ENCODE measurements at regions not wholly inside any gene's neighbourhood (a gene's known extent, or its start where the extent isn't known, plus 50 kb on each side); places are given as distances from the start of the nearest gene placed in this dataset.
A peak's percentile ranks its signal among the peaks of the same experiment; 100 is the strongest.

DNA sequence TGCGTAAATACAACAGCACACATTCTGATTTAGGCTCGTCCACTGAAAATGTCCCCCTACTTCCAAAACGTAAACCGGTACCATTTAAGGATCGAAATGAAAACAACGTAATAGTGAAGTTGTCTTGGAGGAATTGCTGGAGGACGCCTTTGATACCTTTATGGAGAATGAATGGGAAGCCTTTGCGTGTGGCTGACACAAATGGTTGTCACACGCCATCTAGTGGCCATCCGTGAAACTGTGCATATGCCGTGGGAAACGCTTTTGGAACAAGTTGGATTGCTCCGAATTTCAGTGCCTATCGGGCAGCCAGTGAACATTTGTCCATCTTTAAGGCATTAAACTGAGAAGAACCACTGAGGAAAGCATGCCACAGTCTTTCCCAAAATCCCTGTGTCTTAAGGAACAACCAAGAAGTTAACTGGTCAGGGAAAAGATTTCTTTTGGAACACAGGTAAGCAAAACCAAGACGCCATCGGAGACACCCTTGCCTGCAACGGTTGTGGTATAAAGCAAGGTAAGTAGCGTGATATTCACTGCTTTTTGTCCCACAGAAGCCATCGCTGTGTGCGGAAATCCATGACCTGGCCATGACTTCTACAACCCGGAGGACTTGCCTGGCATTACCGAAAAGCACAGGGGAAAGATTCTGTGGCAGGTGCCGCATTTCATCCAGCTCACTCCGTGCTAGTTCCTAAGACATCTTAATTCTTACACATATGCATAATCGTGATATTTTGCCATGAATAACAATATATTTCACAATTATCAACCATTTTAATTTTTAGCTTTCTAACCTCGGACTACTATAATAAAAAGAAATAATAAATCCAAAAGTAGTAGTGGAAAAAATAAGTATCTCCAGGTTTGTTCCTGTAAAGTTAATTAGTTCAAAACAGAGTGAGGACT lies 100.6 kb downstream of the FAM204A start:
- FAIRE-seq = peak; percentile 97
- TF ChIP-seq, protein P1, sequence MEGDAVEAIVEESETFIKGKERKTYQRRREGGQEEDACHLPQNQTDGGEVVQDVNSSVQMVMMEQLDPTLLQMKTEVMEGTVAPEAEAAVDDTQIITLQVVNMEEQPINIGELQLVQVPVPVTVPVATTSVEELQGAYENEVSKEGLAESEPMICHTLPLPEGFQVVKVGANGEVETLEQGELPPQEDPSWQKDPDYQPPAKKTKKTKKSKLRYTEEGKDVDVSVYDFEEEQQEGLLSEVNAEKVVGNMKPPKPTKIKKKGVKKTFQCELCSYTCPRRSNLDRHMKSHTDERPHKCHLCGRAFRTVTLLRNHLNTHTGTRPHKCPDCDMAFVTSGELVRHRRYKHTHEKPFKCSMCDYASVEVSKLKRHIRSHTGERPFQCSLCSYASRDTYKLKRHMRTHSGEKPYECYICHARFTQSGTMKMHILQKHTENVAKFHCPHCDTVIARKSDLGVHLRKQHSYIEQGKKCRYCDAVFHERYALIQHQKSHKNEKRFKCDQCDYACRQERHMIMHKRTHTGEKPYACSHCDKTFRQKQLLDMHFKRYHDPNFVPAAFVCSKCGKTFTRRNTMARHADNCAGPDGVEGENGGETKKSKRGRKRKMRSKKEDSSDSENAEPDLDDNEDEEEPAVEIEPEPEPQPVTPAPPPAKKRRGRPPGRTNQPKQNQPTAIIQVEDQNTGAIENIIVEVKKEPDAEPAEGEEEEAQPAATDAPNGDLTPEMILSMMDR (optimal IDR thresholded peaks at IDR 0.05 in 1 of 3, IDR thresholded peaks at IDR 0.05 in 1 of 3, conservative IDR thresholded peaks at IDR 0.05 in 1 of 3; ENCODE audit: extremely low read depth in 1 of 3, insufficient read depth in 2 of 3, low read length in 3 of 3) = peak; percentile 83 to 99 (median 94)
- TF ChIP-seq EZH2 (IDR thresholded peaks at IDR 0.05; ENCODE audit: low read length) = peak; percentile 48
- Histone ChIP-seq H3K27ac (ENCODE audit: control insufficient read depth, insufficient read depth, low read length) (no peak overlapping the region), H2AFZ (ENCODE audit: control insufficient read depth, low read length) (peak overlapping the region; percentile 83), H4K20me1 (ENCODE audit: control insufficient read depth, extremely low read depth, insufficient read depth, low read length) (no peaks in the 10 kb centered on the region), H3K36me3 (ENCODE audit: control insufficient read depth in 2 of 2, extremely low read depth in 1 of 2, insufficient read depth in 2 of 2, low read length in 2 of 2) (no peaks in the 10 kb centered on the region), H3K4me1 (ENCODE audit: control insufficient read depth, extremely low read depth, insufficient read depth, low read length) (peaks cover 13% of the 10 kb centered on the region), H3K27me3 (ENCODE audit: control insufficient read depth, extremely low read depth, insufficient read depth, low read length) (peaks cover 15% of the 10 kb centered on the region), H3K4me3 (ENCODE audit: control insufficient read depth in 2 of 3, extremely low read depth in 1 of 3, insufficient read depth in 2 of 3, low read depth in 1 of 3, low read length in 3 of 3) (peak overlapping the region in 2 of 3 experiments; percentile 17 to 23), H3K79me2 (ENCODE audit: control insufficient read depth, insufficient read depth, low read length) (no peaks in the 10 kb centered on the region), H3K9ac (ENCODE audit: control insufficient read depth, extremely low read depth, insufficient read depth, low read length) (no peak overlapping the region), H3K4me2 (ENCODE audit: control insufficient read depth, extremely low read depth, insufficient read depth, low read depth, low read length) (peak overlapping the region; percentile 81), H3K9me3 (ENCODE audit: control insufficient read depth, low read depth, low read length) (no peaks in the 10 kb centered on the region), H3K9me1 (ENCODE audit: control insufficient read depth, extremely low read depth, insufficient read depth, low read length) (no peaks in the 10 kb centered on the region)
- no peak for DNase-seq (ENCODE audit: low read depth, low spot score)
- dilution Hi-C loops (cut with MboI; ENCODE audit: extremely low pct_ligation_motif_present, low sequenced_read_pairs) = no loop called here

DNA sequence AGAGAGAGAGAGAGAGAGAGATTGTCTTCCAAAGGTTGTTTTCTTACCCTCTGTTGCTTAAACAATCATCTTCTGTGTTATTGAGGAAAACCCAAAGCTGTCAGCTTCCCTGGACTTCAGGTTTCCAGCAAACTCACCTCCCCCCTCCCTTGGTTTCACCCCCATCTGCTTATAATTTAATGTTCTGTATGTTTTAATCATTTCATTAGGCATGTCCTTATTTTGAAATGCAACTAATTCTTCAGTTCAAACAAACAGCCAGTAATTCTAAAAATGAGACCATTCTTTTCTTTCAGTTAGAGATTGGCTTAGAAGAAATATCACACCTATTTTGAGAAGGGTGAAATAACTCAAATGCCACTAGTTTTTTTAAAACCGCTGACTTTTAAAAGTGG lies 102.9 kb downstream of the FAM204A start:
- H2AFZ ChIP-seq (ENCODE audit: control insufficient read depth, low read length) = no peak overlapping the region
- no peaks in the 10 kb centered on the region for H3K36me3 ChIP-seq (ENCODE audit: control insufficient read depth in 2 of 2, extremely low read depth in 1 of 2, insufficient read depth in 2 of 2, low read length in 2 of 2)
- no peak overlapping the region for H3K4me3 ChIP-seq (ENCODE audit: control insufficient read depth in 2 of 3, extremely low read depth in 1 of 3, insufficient read depth in 2 of 3, low read depth in 1 of 3, low read length in 3 of 3)
- DNase-seq (ENCODE audit: low read depth, low spot score) (no peak), FAIRE-seq (no peak)
- no peaks in the 10 kb centered on the region for H4K20me1 ChIP-seq (ENCODE audit: control insufficient read depth, extremely low read depth, insufficient read depth, low read length)
- dilution Hi-C loops (cut with MboI; ENCODE audit: extremely low pct_ligation_motif_present, low sequenced_read_pairs) = no loop called here
- no peak overlapping the region for H3K4me2 ChIP-seq (ENCODE audit: control insufficient read depth, extremely low read depth, insufficient read depth, low read depth, low read length)
- no peaks in the 10 kb centered on the region for H3K79me2 ChIP-seq (ENCODE audit: control insufficient read depth, insufficient read depth, low read length)
- no peak overlapping the region for H3K9ac ChIP-seq (ENCODE audit: control insufficient read depth, extremely low read depth, insufficient read depth, low read length)
- H3K27me3 ChIP-seq (ENCODE audit: control insufficient read depth, extremely low read depth, insufficient read depth, low read length) = peaks cover 15% of the 10 kb centered on the region
- TF ChIP-seq, protein P1 (optimal IDR thresholded peaks at IDR 0.05 in 1 of 3, IDR thresholded peaks at IDR 0.05 in 1 of 3, conservative IDR thresholded peaks at IDR 0.05 in 1 of 3; ENCODE audit: extremely low read depth in 1 of 3, insufficient read depth in 2 of 3, low read length in 3 of 3) = no peak
- no peak for TF ChIP-seq EZH2 (IDR thresholded peaks at IDR 0.05; ENCODE audit: low read length)
- H3K9me1 ChIP-seq (ENCODE audit: control insufficient read depth, extremely low read depth, insufficient read depth, low read length) = no peaks in the 10 kb centered on the region
- no peaks in the 10 kb centered on the region for H3K9me3 ChIP-seq (ENCODE audit: control insufficient read depth, low read depth, low read length)
- H3K27ac ChIP-seq (ENCODE audit: control insufficient read depth, insufficient read depth, low read length) = no peak overlapping the region
- H3K4me1 ChIP-seq (ENCODE audit: control insufficient read depth, extremely low read depth, insufficient read depth, low read length) = peaks cover 7% of the 10 kb centered on the region

All from keratinocyte (primary cell).